HG03521 (cell line): ENCODE measurements at regions not wholly inside any gene's neighbourhood (a gene's known extent, or its start where the extent isn't known, plus 50 kb on each side); places are given as distances from the start of the nearest gene placed in this dataset.
"Not testable (repeated sequence)": the region's sequence is repeated elsewhere in the genome, so short reads cannot be mapped to it uniquely, and the experiment has no call there.

ENCODE experiments used
- ATAC-seq: cut with Tn5 transposase; IDR thresholded peaks from one replicate; pipeline ENCODE4 v1.9.1; 2021; ENCODE audit warnings: mild to moderate bottlenecking, moderate library complexity; ENCODE audit not compliant: unreplicated experiment

DNA sequence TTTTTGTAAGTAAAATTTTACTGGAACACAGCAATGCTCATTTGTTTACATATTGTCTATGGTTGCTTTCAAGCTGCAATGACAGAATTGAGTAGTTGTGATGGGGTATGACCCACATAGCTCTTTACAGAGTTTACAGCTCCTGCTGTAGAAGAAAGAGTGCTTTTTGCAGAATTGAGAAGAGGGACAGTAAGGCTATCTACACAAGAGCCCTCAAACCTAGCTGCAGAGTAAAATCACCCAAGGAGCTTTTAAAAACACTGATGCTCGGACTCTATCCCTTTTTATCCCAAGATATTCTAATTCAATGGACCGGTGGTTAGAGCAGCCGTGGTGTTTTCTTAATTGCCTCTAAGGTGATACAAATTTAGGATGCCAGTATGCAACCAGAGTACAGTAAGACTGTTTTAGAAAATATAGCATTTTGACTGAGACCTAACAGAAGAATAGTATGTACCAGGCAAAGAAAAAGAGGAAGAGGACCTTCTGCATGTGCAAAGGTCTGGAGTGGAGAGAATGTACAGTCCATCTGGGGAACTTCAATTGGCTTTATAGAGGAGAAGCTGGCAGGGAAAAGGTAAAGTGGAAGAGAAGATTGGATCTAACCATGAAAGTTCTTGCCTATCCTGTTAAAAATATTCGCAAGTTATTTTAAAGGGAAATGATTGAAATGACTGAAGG lies 663.6 kb upstream of the CPEB2 start:
- no peak for ATAC-seq

GRCh38 chr4:14339715-14340114 lies 662.6 kb upstream of the CPEB2 start:
- ATAC-seq = no peak

- no peak for ATAC-seq
These were observed 662.0 kb upstream of the CPEB2 start for GRCh38 chr4:14340321-14340720.

DNA sequence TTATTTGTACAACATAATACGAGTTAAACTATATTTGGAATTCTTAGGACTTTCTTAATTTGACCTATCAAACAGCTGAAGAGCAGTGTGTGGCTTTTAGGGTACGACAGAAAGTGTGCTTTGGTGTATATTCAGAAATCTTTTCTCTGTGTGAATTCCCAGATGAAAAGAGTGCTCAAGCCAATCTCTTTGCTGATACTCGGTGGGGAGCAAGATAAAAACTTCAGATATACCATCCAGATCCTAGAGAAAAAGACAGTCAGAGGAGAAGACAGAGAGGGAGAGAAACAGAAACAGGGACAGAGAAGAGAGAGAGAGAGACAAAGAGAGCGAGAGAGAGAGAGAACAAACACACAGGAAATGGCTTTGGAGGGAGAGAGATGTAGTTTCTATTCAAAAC lies 658.3 kb upstream of the CPEB2 start:
- ATAC-seq = no peak

- no peak for ATAC-seq
These were observed 656.9 kb upstream of the CPEB2 start for GRCh38 chr4:14345356-14345775.

- no peak for ATAC-seq
These were observed 654.8 kb upstream of the CPEB2 start for GRCh38 chr4:14347526-14347925.

- ATAC-seq = no peak
These were observed 653.8 kb upstream of the CPEB2 start for GRCh38 chr4:14348506-14348905.

DNA sequence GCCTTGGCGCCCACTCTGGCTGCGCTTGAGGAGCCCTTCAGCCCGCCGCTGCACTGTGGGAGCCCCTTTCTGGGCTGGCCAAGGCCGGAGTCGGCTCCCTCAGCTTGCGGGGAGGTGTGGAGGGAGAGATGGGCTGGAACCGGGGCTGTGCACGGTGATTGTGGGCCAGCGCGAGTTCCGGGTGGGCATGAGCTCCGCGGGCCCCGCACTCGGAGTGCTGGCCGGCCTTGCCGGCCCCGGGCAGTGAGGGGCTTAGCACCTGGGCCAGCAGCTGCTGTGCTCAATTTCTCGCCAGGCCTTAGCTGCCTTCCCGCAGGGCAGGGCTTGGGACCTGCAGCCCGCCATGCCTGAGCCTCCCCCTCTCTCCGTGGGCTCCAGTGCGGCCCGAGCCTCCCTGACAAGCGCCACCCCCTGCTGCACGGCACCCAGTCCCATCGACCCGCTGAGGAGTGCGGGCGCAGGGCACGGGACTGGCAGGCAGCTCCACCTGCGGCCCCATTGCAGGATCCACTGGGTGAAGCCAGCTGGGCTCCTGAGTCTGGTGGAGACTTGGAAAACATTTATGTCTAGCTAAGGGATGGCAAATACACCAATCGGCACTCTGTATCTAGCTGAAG lies 643.6 kb upstream of the CPEB2 start:
- ATAC-seq = not testable (repeated sequence)

DNA sequence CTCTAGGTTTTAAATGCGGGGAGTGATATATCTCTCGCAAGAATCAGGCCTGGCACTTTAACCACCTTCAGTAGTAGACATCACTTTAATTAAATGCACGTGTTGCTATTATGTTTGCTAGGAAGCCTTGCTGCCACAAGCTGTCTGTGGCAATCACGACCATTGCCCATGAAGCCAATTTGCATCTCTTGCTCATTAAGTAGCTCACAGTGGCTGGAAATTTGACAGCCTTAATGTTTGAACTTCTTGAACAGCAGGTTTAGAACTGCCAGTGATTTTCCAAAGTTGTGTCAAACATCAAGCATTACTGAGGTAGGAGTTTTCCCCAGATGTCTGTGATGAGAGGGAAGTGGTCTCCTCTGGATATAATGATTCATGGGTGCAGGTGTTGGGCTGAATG lies 642.3 kb upstream of the CPEB2 start:
- no peak for ATAC-seq

DNA sequence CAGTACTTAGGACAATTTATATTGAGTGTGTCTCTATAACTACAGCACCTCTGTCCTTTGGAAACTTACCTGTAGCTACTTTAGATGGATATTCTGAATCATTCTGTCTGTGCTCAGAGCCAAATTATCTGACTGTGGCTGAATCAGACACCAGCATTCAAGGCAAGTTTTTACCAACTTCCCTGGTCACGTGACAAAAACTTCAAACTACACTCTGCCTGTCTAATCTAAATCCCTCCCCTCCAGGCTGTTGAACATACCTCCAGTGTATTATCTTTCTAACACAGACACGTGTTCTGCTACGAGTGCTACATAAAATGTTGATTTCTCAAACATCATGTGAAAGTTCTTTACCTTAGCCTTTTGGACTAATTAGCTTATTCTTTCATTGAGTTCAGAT lies 641.2 kb upstream of the CPEB2 start:
- ATAC-seq = no peak

DNA sequence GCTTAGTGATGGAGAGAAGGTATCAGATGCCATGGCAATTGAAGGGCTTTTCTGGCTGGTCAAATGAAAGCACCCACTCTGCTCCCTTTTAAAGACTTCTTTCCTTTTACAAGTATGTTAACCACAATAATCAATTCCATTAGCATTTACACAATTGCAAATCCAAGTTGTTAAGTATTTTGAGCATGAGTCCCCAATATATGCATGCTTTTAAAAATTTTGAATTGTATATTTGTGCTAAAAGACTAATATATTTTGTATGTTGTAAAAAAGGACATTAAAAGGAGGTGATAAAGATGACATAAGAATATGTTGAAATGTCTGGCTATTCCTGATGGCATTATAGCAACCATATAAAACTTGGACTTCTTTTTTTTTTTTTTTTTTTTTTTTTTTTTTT lies 639.9 kb upstream of the CPEB2 start:
- no peak for ATAC-seq

GRCh38 chr4:14364953-14365536 lies 637.2 kb upstream of the CPEB2 start:
- no peak for ATAC-seq

GRCh38 chr4:14368391-14368790 lies 633.9 kb upstream of the CPEB2 start:
- ATAC-seq = no peak

DNA sequence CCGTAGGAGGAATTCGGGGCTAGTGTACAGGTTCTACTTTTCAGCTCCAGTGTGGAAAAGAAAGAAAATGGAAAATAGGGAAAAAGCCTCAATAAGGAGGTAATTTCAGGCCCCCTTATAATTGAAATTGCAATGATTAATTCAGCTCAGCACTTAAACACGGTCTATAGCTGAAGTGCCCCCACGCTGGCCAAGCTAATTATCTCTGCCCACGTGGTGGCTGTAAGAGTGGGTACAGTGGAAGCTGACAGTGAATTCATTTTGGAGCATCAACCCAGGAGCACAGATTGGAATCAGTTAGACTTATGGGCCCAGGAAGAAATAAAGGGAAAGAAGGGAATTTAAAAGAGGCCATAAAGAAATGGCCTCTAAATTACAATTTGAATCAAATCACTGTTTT lies 631.1 kb upstream of the CPEB2 start:
- ATAC-seq = no peak

GRCh38 chr4:14375816-14376215 lies 626.5 kb upstream of the CPEB2 start:
- no peak for ATAC-seq

DNA sequence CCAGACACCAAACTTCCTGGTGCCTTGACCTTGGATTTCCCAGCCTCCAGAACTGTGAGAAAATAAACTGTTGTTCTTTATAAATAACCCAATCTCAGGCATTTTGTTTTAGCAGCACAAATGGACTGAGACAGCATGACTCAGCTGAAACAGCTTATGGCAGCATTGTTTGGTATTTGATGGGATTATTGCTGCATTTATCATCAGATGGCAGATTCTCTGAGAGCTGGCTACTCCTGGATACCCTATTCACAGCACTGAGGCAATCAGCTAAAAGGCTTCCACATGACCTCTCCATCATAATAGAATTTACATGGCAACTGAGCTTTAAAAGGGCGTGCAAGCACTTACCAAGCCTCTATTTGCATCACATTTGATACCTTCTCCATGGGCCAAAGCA lies 623.1 kb upstream of the CPEB2 start:
- no peak for ATAC-seq

DNA sequence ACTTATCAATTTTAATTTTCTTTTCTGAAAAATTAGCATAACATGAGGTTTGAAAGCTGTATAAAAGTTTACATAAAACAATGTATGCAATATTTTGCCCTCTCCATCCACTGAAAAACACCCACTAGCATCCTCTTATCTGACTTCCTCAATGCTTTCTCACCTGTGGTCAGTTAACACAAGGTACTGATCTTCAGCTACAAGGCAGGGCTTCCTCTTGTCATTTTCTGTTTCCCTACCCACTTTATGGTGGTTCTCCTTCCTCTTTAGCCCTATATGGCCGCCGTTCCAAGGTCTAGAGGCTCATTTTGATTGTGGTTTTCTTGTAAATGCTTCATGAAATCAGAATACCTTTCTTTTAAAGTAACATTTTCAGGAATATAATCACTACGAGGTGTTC lies 618.6 kb upstream of the CPEB2 start:
- no peak for ATAC-seq

DNA sequence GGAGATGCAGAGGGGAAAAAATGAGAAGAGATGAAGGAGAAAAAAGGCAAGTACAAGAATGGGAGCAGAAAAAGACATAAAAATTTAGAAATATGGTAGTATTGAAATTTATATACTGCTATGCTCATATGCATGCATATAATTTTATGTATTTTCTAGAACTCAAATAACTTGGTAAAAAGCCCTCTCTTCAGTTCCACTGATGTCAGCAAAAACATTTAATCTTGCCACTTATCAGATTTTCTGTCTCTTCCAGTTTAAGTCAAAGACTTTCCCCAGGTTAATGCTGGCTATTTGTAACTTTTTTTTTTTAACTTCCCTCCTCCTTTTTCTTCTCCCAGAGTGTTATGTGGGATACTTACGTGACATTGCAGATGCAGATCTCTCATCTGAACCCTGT lies 617.5 kb upstream of the CPEB2 start:
- ATAC-seq = no peak

- ATAC-seq = no peak
These were observed 616.1 kb upstream of the CPEB2 start for GRCh38 chr4:14386196-14386595.

DNA sequence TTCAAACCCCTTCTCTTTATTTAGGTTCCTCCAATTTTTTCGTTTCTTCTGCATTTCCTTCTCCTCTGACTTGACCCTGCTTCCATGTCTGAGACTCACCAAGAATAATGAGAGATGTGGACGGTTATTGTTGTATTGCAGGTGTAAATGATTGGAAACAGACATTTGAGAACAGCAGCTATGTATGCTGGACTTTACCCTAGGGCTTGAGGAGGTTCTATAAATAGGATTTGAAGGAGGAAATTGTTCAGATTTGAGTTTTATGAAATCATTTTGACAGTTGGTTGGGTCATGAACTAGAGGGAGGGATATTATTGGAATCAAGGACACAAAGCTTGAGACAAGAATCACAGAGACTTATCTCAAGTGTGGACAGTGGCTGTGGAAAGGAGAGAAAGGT lies 614.6 kb upstream of the CPEB2 start:
- ATAC-seq = no peak

DNA sequence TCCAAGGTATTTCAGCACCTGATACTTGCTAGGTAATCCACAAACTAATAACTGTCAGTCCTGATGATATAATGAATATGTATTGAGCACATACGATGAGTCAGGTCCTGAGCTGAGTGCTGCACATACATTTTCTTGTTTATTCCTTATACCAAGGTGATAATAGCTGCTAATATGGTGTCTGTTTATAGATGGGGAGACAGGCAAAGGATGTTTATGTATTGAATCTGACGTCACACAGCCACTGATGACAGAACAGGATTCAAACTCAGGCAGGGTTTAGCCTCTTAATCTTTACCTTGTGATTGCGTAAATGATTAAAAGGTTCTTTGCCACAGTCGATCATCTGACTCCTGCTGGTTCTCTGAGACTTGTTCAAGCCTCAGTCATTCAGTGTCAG lies 609.9 kb upstream of the CPEB2 start:
- no peak for ATAC-seq

GRCh38 chr4:14396183-14396582 lies 606.1 kb upstream of the CPEB2 start:
- ATAC-seq = no peak

- no peak for ATAC-seq
These were observed 602.4 kb upstream of the CPEB2 start for GRCh38 chr4:14399848-14400247.
